OCI-LY7 (cell line): ENCODE measurements at regions not wholly inside any gene's neighbourhood (a gene's known extent, or its start where the extent isn't known, plus 50 kb on each side); places are given as distances from the start of the nearest gene placed in this dataset.

Experiments
- BruUV-seq: library from RNA; stranded (reverse); fragments of 400-500 nt; replicated peaks from 2 replicates; lab custom pipeline; 2021; lab: Mats Ljungman, UMichigan
- CTCF ChIA-PET: fragments of 300-600 bp; sonication (Branson Sonifier 250); formaldehyde crosslinking; loops from one replicate; lab custom pipeline; 2022; ENCODE audit warnings: antibody characterized with exemption; ENCODE audit not compliant: unreplicated experiment; lab: Charles Lee
- POLR2A ChIA-PET: fragments of 300-600 bp; sonication (Branson Sonifier 250); formaldehyde crosslinking; loops from one replicate; lab custom pipeline; 2022; ENCODE audit warnings: antibody characterized with exemption; lab: Charles Lee
- DNase-seq: peaks from one replicate; pipeline ENCODE4 v3.0.0-alpha.2; 2015; ENCODE audit warnings: low spot score
- H2AFZ ChIP-seq: fragments of 200-600 bp; sonication (generic), shearing (Covaris generic); 2 replicates; pipeline ENCODE4 v1.6.1; 2014; ENCODE audit warnings: mild to moderate bottlenecking, antibody characterized with exemption, low read length, moderate library complexity
- H3K27ac ChIP-seq: fragments of 200-600 bp; sonication (generic); 2 replicates; pipeline ENCODE4 v1.5.1; 2014; ENCODE audit warnings: mixed run types, low read depth, mild to moderate bottlenecking, moderate library complexity, low read length, inconsistent platforms; ENCODE audit not compliant: poor library complexity, severe bottlenecking
- H3K36me3 ChIP-seq: fragments of 200-600 bp; sonication (generic); 2 replicates; pipeline ENCODE4 v1.6.1; 2014; ENCODE audit warnings: mild to moderate bottlenecking, antibody characterized with exemption, low read length, moderate library complexity, mixed read lengths; ENCODE audit not compliant: insufficient read depth
- H3K4me1 ChIP-seq: fragments of 200-600 bp; sonication (generic); 2 replicates; pipeline ENCODE4 v1.5.1; 2014; ENCODE audit warnings: mild to moderate bottlenecking, low read length; ENCODE audit not compliant: insufficient read depth, poor library complexity, severe bottlenecking
- H3K4me2 ChIP-seq: fragments of 200-600 bp; sonication (generic); 2 replicates; pipeline ENCODE4 v1.6.1; 2014; ENCODE audit warnings: mild to moderate bottlenecking, low read length
- H3K4me3 ChIP-seq: fragments of 200-600 bp; sonication (generic); 2 replicates; pipeline ENCODE4 v1.5.1; 2014; ENCODE audit warnings: mild to moderate bottlenecking, low read depth, low read length; ENCODE audit not compliant: poor library complexity, severe bottlenecking
- H3K79me2 ChIP-seq: fragments of 200-600 bp; sonication (generic); 2 replicates; pipeline ENCODE4 v1.6.1; 2016; ENCODE audit warnings: low read depth, mild to moderate bottlenecking, low read length, moderate library complexity, mixed read lengths; ENCODE audit not compliant: insufficient read depth
- H3K9me2 ChIP-seq: fragments of 200-600 bp; sonication (generic); 2 replicates; pipeline ENCODE4 v1.6.1; 2016; ENCODE audit warnings: mild to moderate bottlenecking, low read length, mixed read lengths; ENCODE audit not compliant: insufficient read depth
- H3K9me3 ChIP-seq: fragments of 200-600 bp; sonication (generic); 2 replicates; pipeline ENCODE4 v1.6.1; 2014; ENCODE audit warnings: mild to moderate bottlenecking, mixed run types, low read length, mixed read lengths
- H4K20me1 ChIP-seq: fragments of 200-600 bp; sonication (generic); 2 replicates; pipeline ENCODE4 v1.6.1; 2014; ENCODE audit warnings: mild to moderate bottlenecking, antibody characterized with exemption, low read length, moderate library complexity, mixed read lengths; ENCODE audit not compliant: insufficient read depth
- CTCF ChIP-seq: fragments of 200-600 bp; sonication (generic); conservative IDR thresholded peaks from 2 replicates; pipeline ENCODE4 v1.5.1; 2014; ENCODE audit warnings: mild to moderate bottlenecking, antibody characterized with exemption, low read length, moderate library complexity, mixed read lengths
- EZH2phosphoT487 ChIP-seq: fragments of 200-600 bp; sonication (generic); IDR thresholded peaks from 2 replicates; pipeline ENCODE4 v1.6.1; 2018; ENCODE audit warnings: low read depth, borderline replicate concordance, mild to moderate bottlenecking, mixed run types, antibody characterized with exemption, low read length, moderate library complexity, mixed read lengths
- intact Hi-C: fragments of 100-400 bp; cut with micrococcal nuclease; formaldehyde crosslinking; loops from one replicate; pipeline ENCODE4 v1.10.0; 2022; ENCODE audit not compliant: unreplicated experiment

GRCh38 chr1:58886611-58887010 is 102.8 kb upstream of the JUN start:
- ChIA-PET CTCF (no interaction called here), POLR2A (no interaction called here)
- no peak overlapping the region for H2AFZ ChIP-seq
- no peaks in the 10 kb centered on the region for H4K20me1 ChIP-seq
- H3K27ac ChIP-seq: no peak overlapping the region
- DNase-seq: no peak
- no peaks in the 10 kb centered on the region for H3K9me3 ChIP-seq
- H3K4me1 ChIP-seq: no peaks in the 10 kb centered on the region
- intact Hi-C loops: no loop called here
- no peaks in the 10 kb centered on the region for H3K9me2 ChIP-seq
- no peak overlapping the region for H3K4me2 ChIP-seq
- no peaks in the 10 kb centered on the region for H3K36me3 ChIP-seq
- no peak overlapping the region for H3K4me3 ChIP-seq
- BruUV-seq: no TSS peak
- no peak for TF ChIP-seq CTCF
- no peaks in the 10 kb centered on the region for H3K79me2 ChIP-seq

- POLR2A ChIA-PET: no interaction called here
- intact Hi-C loops: no loop called here
These were observed 103.2 kb upstream of the JUN start for GRCh38 chr1:58887059-58887458.

GRCh38 chr1:58888833-58889232 is 105.0 kb upstream of the JUN start:
- H3K27ac ChIP-seq: no peak overlapping the region

More at GRCh38 chr1:58887059-58887458, 103.2 kb upstream of the JUN start:
- H3K4me3 ChIP-seq: no peak overlapping the region
- no TSS peak for BruUV-seq
- no peaks in the 10 kb centered on the region for H3K36me3 ChIP-seq
- H3K4me1 ChIP-seq: no peaks in the 10 kb centered on the region
- H3K79me2 ChIP-seq: no peaks in the 10 kb centered on the region
- TF ChIP-seq CTCF (no peak), EZH2phosphoT487 (no peak)
- no peak overlapping the region for H3K4me2 ChIP-seq
- no peak overlapping the region for H3K27ac ChIP-seq
- CTCF ChIA-PET: no interaction called here
- H3K9me2 ChIP-seq: no peaks in the 10 kb centered on the region
- H3K9me3 ChIP-seq: no peaks in the 10 kb centered on the region
- H4K20me1 ChIP-seq: no peaks in the 10 kb centered on the region
- no peak for DNase-seq
- H2AFZ ChIP-seq: no peak overlapping the region

More at GRCh38 chr1:58888833-58889232, 105.0 kb upstream of the JUN start:
- no peak for DNase-seq
- Histone ChIP-seq H3K4me2 (no peak overlapping the region), H3K9me2 (no peaks in the 10 kb centered on the region), H3K36me3 (no peaks in the 10 kb centered on the region), H3K4me1 (no peaks in the 10 kb centered on the region), H3K4me3 (no peak overlapping the region), H4K20me1 (no peaks in the 10 kb centered on the region), H3K79me2 (no peaks in the 10 kb centered on the region), H3K9me3 (no peaks in the 10 kb centered on the region), H2AFZ (no peak overlapping the region)
- POLR2A ChIA-PET: no interaction called here
- intact Hi-C loops: no loop called here
- CTCF ChIA-PET: no interaction called here
- no TSS peak for BruUV-seq
- TF ChIP-seq CTCF: no peak
- no peak for TF ChIP-seq EZH2phosphoT487
